ENCODE measurements at regions not wholly inside any gene's neighbourhood (a gene's known extent, or its start where the extent isn't known, plus 50 kb on each side); places are given as distances from the start of the nearest gene placed in this dataset.
"Not testable (repeated sequence)": the region's sequence is repeated elsewhere in the genome, so short reads cannot be mapped to it uniquely, and the experiment has no call there.

GRCh38 chr12:90677055-90677454 is 277.9 kb downstream of the CCER1 start:
- Mint-ChIP-seq H3K36me3 (no peaks in the 10 kb centered on the region), H3K27me3 (no peaks in the 10 kb centered on the region), H3K9me3 (no peaks in the 10 kb centered on the region), H3K4me1 (ENCODE audit: low read depth) (no peaks in the 10 kb centered on the region), H3K27ac (no peak overlapping the region), H3K4me3 (no peak overlapping the region)
- intact Hi-C loops (cut with micrococcal nuclease) = no loop called here
- DNase-seq = no peak
- CTCF ChIA-PET = no interaction called here
- POLR2A ChIA-PET = no interaction called here

GRCh38 chr12:90675106-90675505 is 279.9 kb downstream of the CCER1 start:
- Mint-ChIP-seq H3K36me3 (no peaks in the 10 kb centered on the region), H3K27me3 (no peaks in the 10 kb centered on the region), H3K9me3 (no peaks in the 10 kb centered on the region), H3K4me3 (no peak overlapping the region), H3K27ac (no peak overlapping the region), H3K4me1 (ENCODE audit: low read depth) (no peaks in the 10 kb centered on the region)
- DNase-seq = no peak
- CTCF ChIA-PET = no interaction called here
- POLR2A ChIA-PET = no interaction called here
- intact Hi-C loops (cut with micrococcal nuclease) = no loop called here

- H3K4me1 Mint-ChIP-seq (ENCODE audit: low read depth) = no peaks in the 10 kb centered on the region
- ChIA-PET POLR2A (no interaction called here), CTCF (no interaction called here)
- H3K36me3 Mint-ChIP-seq = no peaks in the 10 kb centered on the region
- H3K9me3 Mint-ChIP-seq = no peaks in the 10 kb centered on the region
- no peak overlapping the region for H3K4me3 Mint-ChIP-seq
- H3K27me3 Mint-ChIP-seq = no peaks in the 10 kb centered on the region
- no peak overlapping the region for H3K27ac Mint-ChIP-seq
- intact Hi-C loops (cut with micrococcal nuclease) = no loop called here
- no peak for DNase-seq
Observed at GRCh38 chr12:90672081-90672480, 282.9 kb downstream of the CCER1 start.

GRCh38 chr12:90663949-90664348 is 291.0 kb downstream of the CCER1 start:
- H3K27me3 Mint-ChIP-seq; H3K27ac Mint-ChIP-seq; H3K4me3 Mint-ChIP-seq; POLR2A ChIA-PET; intact Hi-C loops (cut with micrococcal nuclease); H3K9me3 Mint-ChIP-seq; CTCF ChIA-PET; H3K4me1 Mint-ChIP-seq (ENCODE audit: low read depth); H3K36me3 Mint-ChIP-seq; DNase-seq: not testable (repeated sequence)

GRCh38 chr12:90659060-90659459 is 295.9 kb downstream of the CCER1 start:
- Mint-ChIP-seq H3K4me1 (ENCODE audit: low read depth) (no peaks in the 10 kb centered on the region), H3K27me3 (no peaks in the 10 kb centered on the region), H3K36me3 (no peaks in the 10 kb centered on the region), H3K9me3 (no peaks in the 10 kb centered on the region), H3K27ac (no peak overlapping the region), H3K4me3 (no peak overlapping the region)
- CTCF ChIA-PET = no interaction called here
- DNase-seq = no peak
- intact Hi-C loops (cut with micrococcal nuclease) = no loop called here
- POLR2A ChIA-PET = no interaction called here

GRCh38 chr12:90653040-90653439 is 301.9 kb downstream of the CCER1 start:
- no peaks in the 10 kb centered on the region for H3K9me3 Mint-ChIP-seq
- intact Hi-C loops (cut with micrococcal nuclease) = no loop called here
- no peak overlapping the region for H3K4me3 Mint-ChIP-seq
- H3K27me3 Mint-ChIP-seq = no peaks in the 10 kb centered on the region
- H3K27ac Mint-ChIP-seq = no peak overlapping the region
- H3K36me3 Mint-ChIP-seq = no peaks in the 10 kb centered on the region
- DNase-seq = no peak
- ChIA-PET CTCF (no interaction called here), POLR2A (no interaction called here)
- H3K4me1 Mint-ChIP-seq (ENCODE audit: low read depth) = no peaks in the 10 kb centered on the region

GRCh38 chr12:90652280-90652679 is 302.7 kb downstream of the CCER1 start:
- DNase-seq = no peak
- no peak overlapping the region for H3K4me3 Mint-ChIP-seq
- H3K36me3 Mint-ChIP-seq = no peaks in the 10 kb centered on the region
- POLR2A ChIA-PET = no interaction called here
- no peaks in the 10 kb centered on the region for H3K9me3 Mint-ChIP-seq
- H3K4me1 Mint-ChIP-seq (ENCODE audit: low read depth) = no peaks in the 10 kb centered on the region
- H3K27me3 Mint-ChIP-seq = no peaks in the 10 kb centered on the region
- intact Hi-C loops (cut with micrococcal nuclease) = no loop called here
- CTCF ChIA-PET = no interaction called here
- no peak overlapping the region for H3K27ac Mint-ChIP-seq

- ChIA-PET POLR2A (no interaction called here), CTCF (no interaction called here)
- DNase-seq = no peak
- H3K4me1 Mint-ChIP-seq (ENCODE audit: low read depth) = no peaks in the 10 kb centered on the region
- no peak overlapping the region for H3K4me3 Mint-ChIP-seq
- no peaks in the 10 kb centered on the region for H3K36me3 Mint-ChIP-seq
- no peak overlapping the region for H3K27ac Mint-ChIP-seq
- no peaks in the 10 kb centered on the region for H3K27me3 Mint-ChIP-seq
- intact Hi-C loops (cut with micrococcal nuclease) = no loop called here
- peaks cover 3% of the 10 kb centered on the region for H3K9me3 Mint-ChIP-seq
Observed at GRCh38 chr12:90645181-90645580, 309.8 kb downstream of the CCER1 start.

- intact Hi-C loops (cut with micrococcal nuclease) = no loop called here
- Mint-ChIP-seq H3K9me3 (peaks cover 11% of the 10 kb centered on the region), H3K27me3 (no peaks in the 10 kb centered on the region), H3K4me1 (ENCODE audit: low read depth) (no peaks in the 10 kb centered on the region), H3K36me3 (no peaks in the 10 kb centered on the region), H3K4me3 (no peak overlapping the region), H3K27ac (no peak overlapping the region)
- ChIA-PET POLR2A (no interaction called here), CTCF (no interaction called here)
- DNase-seq = no peak
Observed at GRCh38 chr12:90631591-90632212, 323.3 kb downstream of the CCER1 start.

GRCh38 chr12:90630006-90630405 is 325.0 kb downstream of the CCER1 start:
- ChIA-PET POLR2A (no interaction called here), CTCF (no interaction called here)
- no peak for DNase-seq
- Mint-ChIP-seq H3K27me3 (no peaks in the 10 kb centered on the region), H3K27ac (no peak overlapping the region), H3K36me3 (no peaks in the 10 kb centered on the region), H3K4me3 (no peak overlapping the region), H3K9me3 (peaks cover 11% of the 10 kb centered on the region), H3K4me1 (ENCODE audit: low read depth) (no peaks in the 10 kb centered on the region)
- intact Hi-C loops (cut with micrococcal nuclease) = no loop called here

GRCh38 chr12:90628213-90628612 is 326.8 kb downstream of the CCER1 start:
- Mint-ChIP-seq H3K4me3 (no peak overlapping the region), H3K27ac (no peak overlapping the region), H3K27me3 (no peaks in the 10 kb centered on the region), H3K9me3 (peaks cover 3% of the 10 kb centered on the region), H3K4me1 (ENCODE audit: low read depth) (no peaks in the 10 kb centered on the region), H3K36me3 (no peaks in the 10 kb centered on the region)
- DNase-seq = no peak
- ChIA-PET CTCF (no interaction called here), POLR2A (no interaction called here)
- intact Hi-C loops (cut with micrococcal nuclease) = no loop called here

GRCh38 chr12:90627180-90627896 is 327.6 kb downstream of the CCER1 start:
- Mint-ChIP-seq H3K27me3 (no peaks in the 10 kb centered on the region), H3K9me3 (no peaks in the 10 kb centered on the region), H3K4me1 (ENCODE audit: low read depth) (no peaks in the 10 kb centered on the region), H3K4me3 (no peak overlapping the region), H3K27ac (no peak overlapping the region), H3K36me3 (no peaks in the 10 kb centered on the region)
- intact Hi-C loops (cut with micrococcal nuclease) = no loop called here
- ChIA-PET CTCF (no interaction called here), POLR2A (no interaction called here)
- DNase-seq = no peak

GRCh38 chr12:90622431-90622830 is 332.5 kb downstream of the CCER1 start:
- intact Hi-C loops (cut with micrococcal nuclease) = no loop called here
- H3K9me3 Mint-ChIP-seq = no peaks in the 10 kb centered on the region
- no peaks in the 10 kb centered on the region for H3K27me3 Mint-ChIP-seq
- no peak overlapping the region for H3K4me3 Mint-ChIP-seq
- H3K4me1 Mint-ChIP-seq (ENCODE audit: low read depth) = no peaks in the 10 kb centered on the region
- ChIA-PET CTCF (no interaction called here), POLR2A (no interaction called here)
- no peaks in the 10 kb centered on the region for H3K36me3 Mint-ChIP-seq
- no peak for DNase-seq
- H3K27ac Mint-ChIP-seq = no peak overlapping the region

Measured in activated CD4-positive, alpha-beta memory T cell treated with anti-CD3 and anti-CD28 coated beads for 36 hours (primary cell).